HepG2 (cell line): ENCODE measurements at regions not wholly inside any gene's neighbourhood (a gene's known extent, or its start where the extent isn't known, plus 50 kb on each side); places are given as distances from the start of the nearest gene placed in this dataset.

Experiments
- ATAC-seq: fragments of 200-7000 bp; cut with Tn5 transposase; 3 replicates; pipeline ENCODE4 v1.9.1; 2020; ENCODE audit warnings: mild to moderate bottlenecking, moderate library complexity
- BruUV-seq: library from RNA; stranded (reverse); fragments of 400-500 nt; replicated peaks from 2 replicates; lab custom pipeline; 2021; lab: Mats Ljungman, UMichigan
- CTCF ChIA-PET: fragments of 300-600 bp; formaldehyde crosslinking; extraction: SDS; loops from one replicate; lab custom pipeline; 2021; ENCODE audit warnings: low total read pairs, inconsistent platforms, low intra/inter-chr PET ratio; lab: Yijun Ruan, JAX
- POLR2A ChIA-PET: fragments of 350-600 bp; sonication (Branson Sonifier 250); formaldehyde crosslinking; loops from one replicate; lab custom pipeline; 2020; ENCODE audit warnings: antibody characterized with exemption, inconsistent platforms; lab: Yijun Ruan, JAX
- DNase-seq: peaks from one replicate; pipeline ENCODE4 v3.0.0-alpha.2; 2015; ENCODE audit warnings: low spot score
- FAIRE-seq: peaks from 3 replicates; lab custom pipeline; 2011; peaks lifted over from hg19 to GRCh38; lab: Jason Lieb, UNC
- H2AFZ ChIP-seq: one replicate; pipeline ENCODE4 v1.6.1; 2011; ENCODE audit warnings: low read length, inconsistent platforms
- H3K27ac ChIP-seq: fragments of 300-600 bp; 3 replicates; pipeline ENCODE4 v1.8.0; 2011; ENCODE audit warnings: mixed run types, mild to moderate bottlenecking, mixed read lengths, low read length, inconsistent platforms; ENCODE audit not compliant: insufficient read depth; ENCODE audit errors: extremely low read length
- H3K27me3 ChIP-seq, 2 experiments: fragments of 200-600 bp in 1 of 2; 2 replicates in 1 of 2; 3 replicates in 1 of 2; pipeline versions ENCODE4 v1.6.0 to v1.8.0; 2011; ENCODE audit warnings: low read length in 2 of 2, mild to moderate bottlenecking in 2 of 2, moderate library complexity in 2 of 2, inconsistent platforms in 1 of 2; ENCODE audit not compliant: insufficient read depth in 2 of 2, control insufficient read depth in 1 of 2
- H3K36me3 ChIP-seq, 2 experiments: fragments of 200-600 bp in 1 of 2; replicated peaks in 1 of 2; 2 replicates in 1 of 2; 3 replicates in 1 of 2; pipeline versions ENCODE4 v1.5.1 to v1.8.0; 2011; ENCODE audit warnings: low read length in 2 of 2, inconsistent platforms in 1 of 2; ENCODE audit not compliant: insufficient read depth in 2 of 2, control insufficient read depth in 1 of 2
- H3K4me1 ChIP-seq: 2 replicates; pipeline ENCODE4 v1.5.1; 2012; ENCODE audit warnings: low read length, inconsistent platforms; ENCODE audit not compliant: insufficient read depth
- H3K4me2 ChIP-seq: 2 replicates; pipeline ENCODE4 v1.6.0; 2011; ENCODE audit warnings: low read depth, low read length, inconsistent platforms
- H3K4me3 ChIP-seq, 3 experiments: fragments of 200-600 bp in 1 of 3; sonication (generic), shearing (Covaris generic) in 1 of 3; replicated peaks in 1 of 3; 2 replicates each; pipeline ENCODE4 v1.5.1; 2011 to 2016; ENCODE audit warnings: low read length in 3 of 3, inconsistent platforms in 2 of 3, low read depth in 2 of 3, mild to moderate bottlenecking in 2 of 3, control low read depth in 1 of 3, mixed read lengths in 1 of 3; ENCODE audit not compliant: insufficient read depth in 1 of 3
- H3K79me2 ChIP-seq: one replicate; pipeline ENCODE4 v1.6.1; 2011; ENCODE audit warnings: low read length, inconsistent platforms; ENCODE audit not compliant: insufficient read depth
- H3K9ac ChIP-seq: 2 replicates; pipeline ENCODE4 v1.6.0; 2011; ENCODE audit warnings: mild to moderate bottlenecking, low read depth, low read length, inconsistent platforms; ENCODE audit not compliant: insufficient read depth
- H3K9me3 ChIP-seq: 2 replicates; pipeline ENCODE4 v1.5.1; 2012; ENCODE audit warnings: mild to moderate bottlenecking, low read length
- H4K20me1 ChIP-seq: 2 replicates; pipeline ENCODE4 v1.6.0; 2011; ENCODE audit warnings: inconsistent platforms, mild to moderate bottlenecking, low read length, moderate library complexity; ENCODE audit not compliant: insufficient read depth
- BRD4 ChIP-seq: sonication (generic); formaldehyde crosslinking; IDR thresholded peaks from 2 replicates; pipeline ENCODE4 v1.4.0; 2020; ENCODE audit warnings: missing genetic modification reagents
- IKZF1 ChIP-seq: fragments of 450-650 bp; IDR thresholded peaks from 2 replicates; pipeline ENCODE4 v1.7.1; 2016
- MED13 ChIP-seq: sonication (generic); formaldehyde crosslinking; IDR thresholded peaks from 2 replicates; pipeline ENCODE4 v1.5.0; 2020; ENCODE audit warnings: missing genetic modification reagents
- NCOR1 ChIP-seq: fragments of 200-600 bp; sonication (generic); IDR thresholded peaks from 2 replicates; pipeline ENCODE4 v1.7.0; 2017; ENCODE audit warnings: antibody characterized with exemption, low read length, borderline replicate concordance
- RARA ChIP-seq: IDR thresholded peaks from 2 replicates; pipeline ENCODE4 v1.6.1; 2016; ENCODE audit warnings: missing genetic modification reagents, missing compliant biosample characterization
- SMYD3 ChIP-seq: sonication (generic); formaldehyde crosslinking; IDR thresholded peaks from 2 replicates; pipeline ENCODE4 v1.8.1; 2023; ENCODE audit warnings: mild to moderate bottlenecking, missing genetic modification reagents
- STAG1 ChIP-seq: sonication (generic); formaldehyde crosslinking; IDR thresholded peaks from 2 replicates; pipeline ENCODE4 v1.4.0; 2020; ENCODE audit warnings: missing genetic modification reagents
- ZFAT ChIP-seq: sonication (generic); formaldehyde crosslinking; conservative IDR thresholded peaks from 2 replicates; pipeline ENCODE4 v1.8.1; 2023; ENCODE audit warnings: missing genetic modification reagents, inconsistent platforms
- ZNF143 ChIP-seq: sonication (generic); formaldehyde crosslinking; IDR thresholded peaks from 2 replicates; pipeline ENCODE4 v1.4.0; 2020; ENCODE audit warnings: missing genetic modification reagents
- ZNF883 ChIP-seq: sonication (generic); formaldehyde crosslinking; IDR thresholded peaks from 2 replicates; pipeline ENCODE4 v1.5.1; 2020; ENCODE audit warnings: mild to moderate bottlenecking, missing genetic modification reagents; ENCODE audit errors: not compliant biosample characterization
- WGBS: methylation state at CpG from one replicate; pipeline ENCODE4 v1.1.6; 2017; ENCODE audit warnings: low lambda C conversion rate; 5-methylcytosine and 5-hydroxymethylcytosine counted together
- in situ Hi-C: cut with HindIII; loops from 2 replicates; pipeline ENCODE4 v1.10.0; 2017; ENCODE audit warnings: low pct_unique_long_range_greater_than_20kb; ENCODE audit not compliant: extremely low pct_ligation_motif_present
- intact Hi-C: fragments of 100-400 bp; cut with micrococcal nuclease; formaldehyde crosslinking; loops from one replicate; pipeline ENCODE4 v1.10.0; 2022; ENCODE audit not compliant: unreplicated experiment

GRCh38 chr2:140027966-140028365 lies 1247.8 kb upstream of the NXPH2 start:
- FAIRE-seq (no peak), DNase-seq (no peak), ATAC-seq (no peak)
- Histone ChIP-seq H3K27ac (no peak overlapping the region), H3K4me2 (no peak overlapping the region), H3K9me3 (no peaks in the 10 kb centered on the region), H3K27me3 (no peaks in the 10 kb centered on the region), H3K4me3 (no peak overlapping the region), H3K4me1 (no peaks in the 10 kb centered on the region), H2AFZ (no peak overlapping the region), H3K36me3 (no peaks in the 10 kb centered on the region), H4K20me1 (no peaks in the 10 kb centered on the region), H3K9ac (no peak overlapping the region), H3K79me2 (no peaks in the 10 kb centered on the region)
- CTCF ChIA-PET = no interaction called here
- intact Hi-C loops = no loop called here
- POLR2A ChIA-PET = no interaction called here
- no peak for TF ChIP-seq RARA (CRISPR knock-in tag)
- TF ChIP-seq ZNF883 (CRISPR knock-in tag) = no peak
- TF ChIP-seq BRD4 (CRISPR knock-in tag) = no peak
- no peak for TF ChIP-seq IKZF1
- no peak for TF ChIP-seq SMYD3 (CRISPR knock-in tag)
- no peak for TF ChIP-seq NCOR1
- TF ChIP-seq ZFAT (CRISPR knock-in tag) = no peak
- WGBS = 41% methylated on average over 1 of the region's 1 CpG
- no TSS peak for BruUV-seq
- in situ Hi-C loops = no loop called here

- CTCF ChIA-PET = no interaction called here
- TF ChIP-seq STAG1 (peak; percentile 10; the same call in 1 of the 2 replicates), ZNF143 (CRISPR knock-in tag) (no peak), MED13 (CRISPR knock-in tag) (no peak)
Measured at GRCh38 chr2:140027320-140027719, 1247.1 kb upstream of the NXPH2 start.

More at GRCh38 chr2:140027320-140027719, 1247.1 kb upstream of the NXPH2 start:
- 29% methylated on average over 7 of the region's 7 CpGs for WGBS
- FAIRE-seq = no peak
- Histone ChIP-seq H4K20me1 (no peaks in the 10 kb centered on the region), H3K4me2 (no peak overlapping the region), H3K27ac (no peak overlapping the region), H3K9ac (no peak overlapping the region), H3K4me1 (no peaks in the 10 kb centered on the region), H3K9me3 (no peaks in the 10 kb centered on the region), H3K27me3 (no peaks in the 10 kb centered on the region), H3K4me3 (no peak overlapping the region), H2AFZ (no peak overlapping the region), H3K79me2 (no peaks in the 10 kb centered on the region), H3K36me3 (no peaks in the 10 kb centered on the region)
- in situ Hi-C loops = no loop called here
- DNase-seq = no peak
- POLR2A ChIA-PET = no interaction called here
- intact Hi-C loops = no loop called here
- peak; percentile 90 for ATAC-seq
- BruUV-seq = no TSS peak
